ENCODE measurements at regions not wholly inside any gene's neighbourhood (a gene's known extent, or its start where the extent isn't known, plus 50 kb on each side); places are given as distances from the start of the nearest gene placed in this dataset.

DNA sequence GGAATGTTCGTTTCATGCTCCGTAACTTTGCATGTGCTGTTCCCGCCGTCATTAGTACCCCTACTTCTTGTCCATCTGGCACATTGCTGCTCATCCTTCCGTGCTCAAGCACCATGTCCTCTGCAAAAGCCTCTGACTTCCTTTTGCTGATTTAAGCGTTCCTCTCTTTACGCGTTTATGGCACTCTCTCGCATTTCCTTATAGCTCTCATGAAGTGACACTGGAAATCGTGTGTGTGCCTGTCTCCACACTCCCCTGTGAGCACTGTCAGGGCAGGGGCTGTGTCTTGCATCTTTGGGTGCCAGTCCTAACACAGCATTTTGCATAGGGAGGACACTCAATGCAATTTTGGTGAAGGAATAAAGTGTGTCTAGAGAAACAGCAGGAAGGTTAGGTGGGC lies 210.6 kb upstream of the FAT1 start:
- DNase-seq (ENCODE audit: low spot score): no peak

DNA sequence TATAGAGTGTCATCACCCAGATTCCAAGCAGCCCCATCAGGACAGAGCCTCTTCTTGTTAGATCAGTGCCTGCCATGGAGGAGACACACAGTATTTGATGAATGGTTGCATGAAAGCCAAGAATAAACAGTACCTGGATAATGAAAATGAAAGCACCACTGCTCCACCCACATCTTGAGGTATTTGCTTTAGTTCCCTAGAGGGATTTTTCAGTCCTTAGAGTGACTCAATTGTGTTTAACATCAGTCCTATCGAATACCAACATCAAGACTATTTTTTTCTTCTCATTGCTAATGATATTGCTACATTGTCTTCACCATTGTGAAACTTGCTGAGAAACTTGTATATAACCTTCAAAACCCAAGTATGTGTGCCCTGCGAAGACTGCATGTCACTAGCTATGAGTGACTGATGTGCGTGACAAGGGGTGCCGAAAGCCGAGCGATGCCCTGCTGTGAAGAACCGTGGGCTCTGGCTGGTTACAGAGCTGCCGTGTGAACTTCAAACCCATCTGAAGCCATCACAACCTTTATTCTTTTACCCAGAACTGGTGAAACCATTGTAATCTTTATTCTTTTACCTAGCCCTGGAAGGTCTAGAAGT lies 211.3 kb upstream of the FAT1 start:
- no peak for DNase-seq (ENCODE audit: low spot score)

GRCh38 chr4:186935901-186936300 lies 212.2 kb upstream of the FAT1 start:
- DNase-seq (ENCODE audit: low spot score): no peak

DNA sequence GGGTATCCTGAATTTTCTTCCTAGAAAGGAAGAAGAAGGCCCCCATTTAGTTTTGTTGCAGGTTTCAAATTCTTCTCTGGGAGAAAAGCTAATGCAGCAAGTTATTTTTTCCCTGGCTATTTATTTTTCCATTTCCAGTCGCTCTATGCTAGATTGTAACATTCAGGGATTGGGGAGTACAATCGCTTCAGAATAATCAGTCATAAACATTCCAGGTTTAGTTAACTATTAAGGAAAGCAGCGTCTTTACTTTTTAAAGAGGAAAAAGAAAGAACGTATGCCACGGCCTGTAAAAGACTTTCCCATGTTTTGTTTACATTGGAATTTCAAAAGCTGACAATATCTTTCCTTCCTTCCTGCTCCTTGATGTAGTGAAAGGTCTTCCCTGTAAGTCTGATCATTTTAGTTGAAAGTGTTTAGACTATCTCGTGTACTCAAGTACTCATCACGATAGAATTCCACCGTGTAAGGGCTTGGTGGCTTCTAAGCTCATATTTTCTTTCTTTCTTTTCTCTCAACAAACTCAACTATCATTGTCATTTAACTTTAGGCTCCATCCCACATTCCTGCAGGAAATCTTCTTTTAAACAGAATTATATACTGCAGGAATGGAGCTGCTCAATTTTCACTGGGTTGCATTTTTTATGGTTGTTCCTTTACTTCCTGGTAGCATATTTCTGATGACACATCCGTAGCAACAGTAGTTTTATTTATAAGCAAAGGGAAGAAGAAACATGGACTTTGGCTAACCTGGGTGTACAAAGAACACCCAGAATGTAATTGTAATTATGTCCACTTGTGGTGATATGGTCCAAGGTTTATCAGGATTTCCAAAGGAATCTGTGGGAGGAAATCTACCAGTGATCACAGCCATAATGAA lies 213.1 kb upstream of the FAT1 start:
- DNase-seq (ENCODE audit: low spot score): peak; percentile 91

- no peak for DNase-seq (ENCODE audit: low spot score)
Observed at GRCh38 chr4:186939226-186939625, 215.6 kb upstream of the FAT1 start.

GRCh38 chr4:186939766-186940165 lies 216.1 kb upstream of the FAT1 start:
- DNase-seq (ENCODE audit: low spot score): no peak

DNA sequence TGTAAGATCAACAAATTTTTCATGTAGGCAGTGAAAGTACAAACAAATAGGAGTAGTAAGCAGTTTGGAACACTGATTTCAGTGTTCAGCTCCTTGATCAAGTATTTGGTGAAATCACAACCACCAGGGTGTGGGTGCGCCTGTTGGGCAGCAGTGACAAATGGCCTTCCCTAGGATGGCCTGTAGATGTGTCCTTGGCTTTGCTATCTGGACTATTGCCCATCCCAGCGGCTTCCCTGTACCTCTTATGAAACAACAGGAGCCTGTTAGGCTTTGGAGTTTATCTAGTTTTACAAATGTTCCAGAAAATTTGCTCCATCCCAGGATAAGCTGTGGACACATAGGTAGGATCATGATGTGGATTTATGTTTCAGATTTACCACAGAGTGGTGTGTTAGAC lies 216.8 kb upstream of the FAT1 start:
- DNase-seq (ENCODE audit: low spot score): no peak

DNA sequence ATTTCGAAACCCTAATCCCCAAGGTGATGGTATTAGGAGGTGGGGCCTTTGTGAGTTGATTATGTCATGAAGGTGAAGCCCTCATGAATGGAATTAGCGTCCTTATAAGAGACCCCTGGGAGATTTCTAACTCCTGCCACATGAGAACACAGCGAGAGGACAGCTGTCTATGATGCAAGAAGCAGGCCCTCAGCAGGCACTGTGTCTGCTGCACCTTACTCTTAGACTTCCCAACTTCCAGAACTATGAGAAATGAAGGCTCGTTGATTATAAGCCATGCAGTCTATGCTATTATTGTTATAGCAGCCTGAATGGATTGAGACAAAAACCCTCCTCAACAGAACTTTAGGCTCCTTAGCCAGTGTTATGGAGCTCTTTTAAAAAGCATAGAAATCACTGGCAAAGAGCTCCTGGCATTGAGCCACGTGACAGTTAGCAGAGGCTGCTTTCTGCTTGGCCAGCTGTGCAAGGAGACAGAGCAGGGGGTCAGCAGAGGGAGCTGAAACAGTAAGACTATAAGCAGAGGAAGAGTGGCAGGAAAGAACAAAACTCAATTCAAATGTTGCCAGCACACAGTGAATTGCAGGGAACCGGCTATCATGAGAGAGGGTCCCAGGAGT lies 219.2 kb upstream of the FAT1 start:
- DNase-seq (ENCODE audit: low spot score): no peak

- DNase-seq (ENCODE audit: low spot score): no peak
Observed at GRCh38 chr4:186943411-186943810, 219.8 kb upstream of the FAT1 start.

- DNase-seq (ENCODE audit: low spot score): no peak
Observed at GRCh38 chr4:186946136-186946535, 222.5 kb upstream of the FAT1 start.

GRCh38 chr4:186946682-186947294 lies 223.1 kb upstream of the FAT1 start:
- peak; percentile 42 for DNase-seq (ENCODE audit: low spot score)

GRCh38 chr4:186948361-186949242 lies 224.9 kb upstream of the FAT1 start:
- DNase-seq (ENCODE audit: low spot score): no peak

GRCh38 chr4:186949847-186950246 lies 226.2 kb upstream of the FAT1 start:
- DNase-seq (ENCODE audit: low spot score): no peak

- no peak for DNase-seq (ENCODE audit: low spot score)
Observed at GRCh38 chr4:186952709-186953108, 229.1 kb upstream of the FAT1 start.

DNA sequence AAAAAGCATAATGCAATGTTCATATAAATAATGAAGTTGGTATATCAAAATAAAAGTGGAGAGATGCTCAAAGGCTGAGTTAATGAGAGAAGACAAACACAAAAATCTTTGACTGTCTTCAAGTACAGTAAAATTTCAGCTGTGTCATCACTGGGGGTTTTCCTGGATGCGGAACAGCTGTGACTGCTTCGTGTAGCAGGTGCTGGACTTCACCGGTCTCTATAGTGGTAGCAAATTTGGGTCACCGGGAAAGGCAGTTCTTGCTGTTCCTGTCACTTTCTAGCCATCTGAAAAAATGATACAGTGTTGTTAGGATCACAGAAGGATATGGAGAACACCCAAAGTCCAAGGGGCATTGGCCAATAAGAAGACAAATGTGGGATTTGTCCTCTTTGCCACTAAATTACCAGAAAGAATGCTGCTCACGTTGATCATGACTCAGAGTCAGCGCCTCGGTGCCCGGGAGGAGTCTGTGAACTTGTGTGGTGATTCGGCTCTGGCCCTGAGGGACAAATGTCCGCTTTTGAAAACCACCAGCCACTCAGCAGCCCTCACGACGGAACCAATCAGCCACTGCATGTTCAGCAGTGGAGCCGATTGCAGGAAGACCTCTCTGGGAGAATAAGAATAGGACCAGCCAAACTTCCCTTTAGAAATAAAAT lies 230.1 kb upstream of the FAT1 start:
- no peak for DNase-seq (ENCODE audit: low spot score)

GRCh38 chr4:186954509-186954908 lies 230.9 kb upstream of the FAT1 start:
- no peak for DNase-seq (ENCODE audit: low spot score)

DNA sequence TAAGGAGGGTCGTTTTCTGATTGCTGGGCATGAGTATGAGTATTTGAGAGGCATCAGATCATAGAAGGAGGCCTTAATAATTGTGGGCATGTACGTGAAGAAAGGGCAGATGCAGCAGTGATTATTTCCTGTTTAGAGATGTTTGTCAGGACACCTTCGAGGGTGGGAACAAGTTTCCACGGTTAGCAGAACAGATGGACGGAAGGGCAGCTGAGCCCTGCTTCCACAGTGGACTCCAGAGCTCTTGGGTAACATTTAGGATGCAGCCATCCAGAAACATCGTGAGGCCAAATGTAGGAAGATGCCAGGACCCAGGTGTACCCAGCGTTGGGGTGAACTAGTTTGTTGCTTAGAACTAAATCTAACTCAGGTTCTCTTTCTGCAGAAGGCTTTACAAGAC lies 231.3 kb upstream of the FAT1 start:
- no peak for DNase-seq (ENCODE audit: low spot score)

GRCh38 chr4:186957952-186958555 lies 234.4 kb upstream of the FAT1 start:
- no peak for DNase-seq (ENCODE audit: low spot score)

- DNase-seq (ENCODE audit: low spot score): no peak
Observed at GRCh38 chr4:186958726-186959350, 235.2 kb upstream of the FAT1 start.
